Stimulated activated CD8-positive, alpha-beta memory T cell treated with anti-CD3 and anti-CD28 coated beads, Interleukin-7, amount 100 ng/mL, for 1 hour (primary cell): ENCODE measurements at regions not wholly inside any gene's neighbourhood (a gene's known extent, or its start where the extent isn't known, plus 50 kb on each side); places are given as distances from the start of the nearest gene placed in this dataset.
"Not testable (repeated sequence)": the region's sequence is repeated elsewhere in the genome, so short reads cannot be mapped to it uniquely, and the experiment has no call there.

Experiments used
- DNase-seq, 2 donors: peaks; one replicate each; pipeline ENCODE4 v3.0.0-alpha.2; 2020; ENCODE audit warnings: low read depth in 2 of 2

DNA sequence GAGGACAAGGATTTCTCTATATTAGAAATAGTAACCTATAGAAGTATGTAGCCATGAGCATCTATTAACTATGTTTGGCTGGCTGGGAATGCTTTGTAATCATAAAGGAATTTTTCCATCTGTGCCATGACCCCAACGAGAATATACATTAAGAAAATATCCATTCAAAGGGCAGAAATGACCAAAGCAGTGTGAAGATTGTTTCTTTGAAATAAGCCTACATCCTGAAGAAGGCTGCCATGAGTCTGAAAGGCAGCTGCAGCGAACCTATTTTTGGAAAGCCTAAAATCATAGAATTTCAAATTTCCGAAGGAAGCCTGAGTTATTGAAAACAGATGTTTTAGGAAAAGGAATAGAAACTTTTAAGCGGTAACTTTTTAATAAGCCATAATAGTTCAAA lies 244.2 kb upstream of the FOXK1 start:
- no peak for DNase-seq

- DNase-seq = no peak
Observed at GRCh38 chr7:4438723-4439245, 243.3 kb upstream of the FOXK1 start.

GRCh38 chr7:4439444-4439843 lies 242.7 kb upstream of the FOXK1 start:
- no peak for DNase-seq

- DNase-seq = no peak
Observed at GRCh38 chr7:4444106-4444505, 238.0 kb upstream of the FOXK1 start.

GRCh38 chr7:4445777-4446176 lies 236.3 kb upstream of the FOXK1 start:
- no peak for DNase-seq

- DNase-seq = no peak
Observed at GRCh38 chr7:4449263-4449662, 232.8 kb upstream of the FOXK1 start.

DNA sequence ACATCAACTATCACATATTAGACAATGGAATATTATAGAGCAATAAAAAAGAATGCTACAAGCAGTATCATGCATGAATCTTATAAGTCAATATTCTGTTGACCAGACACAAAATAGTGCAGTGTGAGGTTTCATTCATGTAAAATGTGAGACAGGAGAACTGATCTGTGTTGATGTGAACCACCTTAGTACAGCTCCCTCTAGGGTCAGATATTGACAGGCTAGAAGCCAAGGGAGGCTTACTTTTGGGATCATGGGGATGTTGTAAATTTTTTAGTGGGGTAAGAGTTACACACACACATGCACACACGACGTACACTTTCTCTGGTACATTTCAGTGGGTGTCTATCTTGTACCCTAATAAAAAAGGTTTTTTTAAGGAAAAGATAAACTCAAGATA lies 231.6 kb upstream of the FOXK1 start:
- no peak for DNase-seq

- no peak for DNase-seq
Observed at GRCh38 chr7:4460597-4460996, 221.5 kb upstream of the FOXK1 start.

- no peak for DNase-seq
Observed at GRCh38 chr7:4461531-4461930, 220.6 kb upstream of the FOXK1 start.

GRCh38 chr7:4468320-4469102 lies 213.6 kb upstream of the FOXK1 start:
- no peak for DNase-seq

GRCh38 chr7:4470246-4470645 lies 211.8 kb upstream of the FOXK1 start:
- no peak for DNase-seq

DNA sequence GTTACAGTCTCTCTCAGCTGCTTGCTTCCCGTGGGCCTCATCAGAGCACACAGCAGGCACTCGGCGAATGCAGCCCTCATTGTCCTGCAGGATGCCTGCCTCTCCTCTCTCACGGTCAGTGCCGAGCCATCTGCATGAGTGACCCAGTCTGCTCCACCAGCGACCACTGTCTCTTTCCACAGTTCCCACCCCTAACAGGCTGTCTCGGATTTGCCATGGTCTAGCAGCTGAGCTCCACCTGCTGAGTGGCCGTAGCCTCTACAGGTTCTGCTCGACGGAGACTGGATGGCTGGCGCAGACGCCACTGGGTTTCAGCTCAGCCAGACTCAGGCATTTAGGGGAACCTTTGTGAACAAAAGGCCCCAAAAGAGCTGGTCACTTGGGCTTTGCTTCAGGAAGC lies 209.4 kb upstream of the FOXK1 start:
- DNase-seq = no peak

DNA sequence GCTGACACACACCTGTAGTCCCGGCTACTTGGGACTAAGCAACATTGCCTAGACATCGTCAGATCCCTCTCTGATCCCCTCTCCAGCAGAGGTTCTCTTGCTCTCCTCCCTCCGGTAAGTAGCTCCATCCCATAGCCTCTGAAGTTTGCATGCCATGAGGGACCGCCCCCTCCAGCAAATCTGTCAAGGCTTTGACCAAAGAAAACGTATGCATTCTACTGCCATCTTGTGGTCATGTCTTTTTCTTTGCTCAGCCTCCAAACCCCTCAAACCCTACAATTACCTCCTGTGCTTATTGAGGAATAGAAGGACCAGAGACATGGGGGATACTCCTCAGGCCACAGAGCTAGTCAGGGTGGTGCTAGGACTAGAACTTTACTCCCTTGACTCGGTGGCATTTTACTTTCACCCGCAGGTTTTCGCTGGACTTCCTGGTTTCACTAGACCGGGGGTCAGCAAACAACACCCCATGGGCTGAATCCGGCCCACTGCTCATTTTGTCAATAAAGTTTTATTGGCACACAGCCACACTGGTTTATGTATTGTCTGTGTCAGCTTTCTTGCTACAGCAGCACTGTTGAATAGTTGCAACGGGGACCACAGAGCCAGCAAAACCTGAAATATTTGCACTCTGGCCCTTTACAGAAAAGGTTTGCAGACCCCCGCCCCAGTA lies 202.6 kb upstream of the FOXK1 start:
- no peak for DNase-seq

- DNase-seq = not testable (repeated sequence)
Observed at GRCh38 chr7:4480131-4480530, 202.0 kb upstream of the FOXK1 start.

DNA sequence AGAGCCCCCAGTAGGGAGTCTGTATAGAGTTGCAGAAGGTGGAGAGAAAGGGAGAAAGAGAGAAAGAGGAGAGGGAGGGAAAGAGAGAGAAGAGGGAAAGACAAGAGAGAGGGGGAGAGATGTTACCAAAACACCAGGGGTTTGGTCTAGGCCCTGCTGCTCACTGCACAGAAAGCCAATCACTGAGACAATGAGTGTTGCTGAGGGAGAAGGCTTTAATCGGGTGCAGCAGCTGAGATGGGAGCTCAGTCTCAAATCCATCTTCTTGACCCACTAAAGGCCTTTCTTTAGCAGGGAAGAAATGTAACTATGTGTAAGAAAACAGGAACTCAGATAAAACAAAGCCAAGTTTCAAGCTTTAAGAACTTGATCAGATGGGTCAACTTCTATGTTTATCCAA lies 198.2 kb upstream of the FOXK1 start:
- no peak for DNase-seq

DNA sequence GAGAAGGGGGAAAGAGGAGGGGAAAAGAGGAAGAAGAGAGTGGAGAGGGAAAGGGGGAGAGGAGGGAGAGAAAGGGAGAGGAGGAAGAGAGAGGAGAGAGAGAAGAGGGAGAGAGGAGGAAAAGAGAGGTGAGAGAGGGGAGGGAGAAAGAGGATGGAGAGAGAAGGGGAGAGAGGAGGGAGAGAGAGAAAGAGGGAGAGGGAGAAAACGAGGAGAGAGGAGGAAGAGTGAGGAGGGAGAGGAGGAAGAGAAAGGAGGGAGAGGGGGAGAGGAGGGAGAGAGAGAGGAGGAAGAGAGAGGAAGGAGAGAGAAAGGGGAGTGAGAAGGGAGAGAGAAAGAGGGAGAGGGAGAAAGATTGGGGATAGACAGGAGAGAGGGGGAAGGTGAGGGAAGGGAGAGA lies 197.6 kb upstream of the FOXK1 start:
- no peak for DNase-seq

DNA sequence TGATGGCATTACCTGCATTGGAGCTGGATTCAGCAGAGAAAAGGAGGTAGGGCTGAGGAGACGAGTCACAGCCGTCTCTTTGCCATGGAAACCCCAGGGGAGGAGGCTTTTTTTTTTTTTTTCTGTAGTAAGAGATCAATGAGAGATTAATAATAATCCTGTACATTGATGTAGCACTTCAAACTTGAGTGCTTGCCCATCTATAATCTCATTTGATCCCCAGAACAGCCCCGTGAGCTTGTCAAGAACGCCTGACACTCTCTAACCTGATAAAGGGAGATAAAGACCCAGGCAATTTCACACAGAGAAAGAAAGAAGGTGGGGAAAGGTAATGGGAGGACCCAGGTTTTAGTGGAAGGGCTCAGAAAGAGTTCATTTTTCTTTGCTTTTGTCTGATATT lies 195.2 kb upstream of the FOXK1 start:
- DNase-seq = no peak

DNA sequence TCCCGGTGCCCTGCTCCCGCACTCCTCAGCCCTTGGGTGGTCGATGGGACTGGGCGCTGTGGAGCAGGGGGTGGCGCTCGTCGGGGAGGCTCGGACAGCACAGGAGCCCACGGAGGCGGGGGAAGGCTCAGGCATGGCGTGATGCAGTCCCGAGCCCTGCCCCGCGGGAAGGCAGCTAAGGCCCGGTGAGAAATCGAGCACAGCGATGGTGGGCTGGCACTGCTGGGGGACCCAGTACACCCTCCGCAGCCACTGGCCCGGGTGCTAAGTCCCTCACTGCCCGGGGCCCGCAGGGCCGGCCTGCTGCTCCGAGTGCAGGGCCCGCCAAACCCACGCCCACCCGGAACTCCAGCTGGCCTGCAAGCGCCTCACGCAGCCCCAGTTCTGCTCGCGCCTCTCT lies 185.2 kb upstream of the FOXK1 start:
- DNase-seq = not testable (repeated sequence)

GRCh38 chr7:4500812-4501211 lies 181.3 kb upstream of the FOXK1 start:
- DNase-seq = no peak

- not testable (repeated sequence) for DNase-seq
Observed at GRCh38 chr7:4507886-4508285, 174.2 kb upstream of the FOXK1 start.

DNA sequence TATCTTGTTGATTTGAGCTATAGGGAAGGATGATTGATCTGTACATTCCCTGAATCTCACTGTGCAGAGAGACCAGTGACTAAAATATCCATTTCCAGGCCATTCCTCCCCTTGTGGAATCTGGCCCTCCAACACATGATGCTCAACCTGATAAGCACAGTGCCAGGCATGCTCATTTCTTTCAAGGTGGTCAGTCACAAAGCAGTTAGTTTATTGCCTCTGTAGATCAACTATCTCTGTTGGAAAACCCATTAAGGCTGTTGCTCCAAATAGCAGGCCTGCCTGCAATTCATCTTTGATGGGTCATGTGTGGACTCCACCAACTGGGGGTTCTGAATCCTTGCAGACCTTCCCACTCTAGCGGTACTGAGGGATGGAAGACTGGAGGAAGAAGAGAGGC lies 168.6 kb upstream of the FOXK1 start:
- no peak for DNase-seq

DNA sequence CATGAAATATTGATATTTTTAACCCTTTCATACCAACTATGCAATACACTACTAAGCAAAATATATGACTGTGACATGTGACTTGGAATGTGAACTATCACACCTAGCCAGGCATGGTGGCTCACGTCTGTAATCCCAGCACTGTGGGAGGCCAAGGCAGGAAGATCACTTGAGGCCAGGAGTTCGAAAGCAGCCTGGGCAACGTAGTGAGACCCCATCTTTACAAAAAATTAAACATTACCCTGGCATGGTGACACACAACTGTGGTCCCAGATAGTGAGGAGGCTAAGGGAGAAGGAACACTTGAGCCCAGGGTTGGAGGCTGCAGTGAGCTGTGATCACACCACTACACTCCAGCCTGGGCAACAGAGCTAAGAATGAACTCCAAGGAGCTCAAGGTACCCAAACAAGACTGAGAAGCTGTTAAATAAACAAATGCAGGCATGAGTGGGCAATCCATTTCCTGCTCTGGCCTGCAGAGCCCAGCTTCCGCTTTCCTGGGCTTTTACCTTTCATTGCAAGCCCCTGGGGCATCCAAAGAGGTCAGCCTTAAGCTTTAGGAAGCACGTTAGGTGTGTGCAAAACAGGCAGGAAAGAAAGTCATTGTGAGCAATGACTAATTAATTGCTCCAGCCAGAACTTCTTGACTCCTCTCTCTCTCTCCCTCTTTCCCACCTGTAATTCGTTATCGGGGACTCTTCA lies 162.1 kb upstream of the FOXK1 start:
- no peak for DNase-seq

DNA sequence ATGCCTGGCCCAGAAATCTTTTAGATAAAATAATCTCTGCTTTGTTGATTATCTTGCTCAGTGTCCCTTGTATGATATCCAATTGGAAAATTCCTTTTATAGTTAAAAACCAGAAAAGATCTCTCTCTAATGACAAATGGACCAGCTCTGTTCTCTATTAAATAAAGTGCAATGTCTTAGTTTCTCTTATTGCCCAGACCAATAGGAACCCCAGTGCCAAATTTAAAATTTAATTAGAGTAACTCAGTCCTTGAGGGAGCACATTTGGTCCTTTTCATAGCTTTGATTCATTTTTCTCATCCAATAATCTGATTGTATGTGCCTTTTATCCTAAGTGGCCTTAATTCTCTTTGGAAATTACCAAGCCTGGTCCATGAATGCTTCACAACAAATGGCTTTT lies 158.9 kb upstream of the FOXK1 start:
- no peak for DNase-seq
